Kidney glomerular epithelial cell (primary cell): ENCODE measurements at regions not wholly inside any gene's neighbourhood (a gene's known extent, or its start where the extent isn't known, plus 50 kb on each side); places are given as distances from the start of the nearest gene placed in this dataset.

Source experiments
- DNase-seq: peaks from one replicate; lab custom pipeline; 2025; lab: John Stamatoyannopoulos, UW

DNA sequence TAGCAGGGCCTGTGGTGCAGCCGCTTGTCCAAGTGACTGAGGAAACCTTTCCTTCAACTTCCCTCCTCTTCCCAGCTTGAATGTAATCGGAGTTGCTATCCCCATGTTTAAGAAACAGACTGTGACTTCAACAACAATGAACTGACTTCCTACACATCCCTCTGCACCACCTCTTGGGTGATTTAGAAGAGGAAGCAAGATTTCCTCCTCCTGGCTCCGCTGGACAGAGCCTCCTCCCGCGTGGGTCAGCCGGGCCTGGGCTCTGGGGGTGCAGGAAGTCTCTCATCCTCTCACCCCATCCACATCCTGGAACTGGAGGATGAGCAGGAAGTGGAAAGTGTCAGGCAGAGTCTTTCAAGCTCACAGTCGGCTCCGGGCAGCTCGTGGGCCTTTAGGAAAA, 84.3 kb downstream of the GATA6 start:
- DNase-seq: no peak

DNA sequence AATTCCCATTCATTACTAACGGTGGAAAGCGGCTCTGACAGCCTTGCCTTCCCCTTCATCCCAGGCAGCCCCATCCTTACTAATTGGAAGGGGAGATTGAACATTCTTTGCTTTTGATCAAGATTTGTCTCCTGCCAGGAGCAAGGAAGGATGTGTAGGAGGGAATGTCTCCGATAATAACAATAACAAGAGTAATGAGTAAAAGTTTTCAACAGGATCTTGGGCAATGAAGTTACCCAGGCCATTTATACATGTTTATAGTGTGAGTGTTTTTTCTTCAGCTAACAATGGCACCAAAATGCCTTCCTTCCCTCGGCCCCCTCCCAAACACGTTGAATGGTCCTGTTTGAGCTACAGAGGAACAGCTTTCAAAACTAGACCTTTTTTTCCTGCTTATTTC, 83.8 kb downstream of the GATA6 start:
- DNase-seq: no peak
